Panc1 (cell line): ENCODE measurements at regions not wholly inside any gene's neighbourhood (a gene's known extent, or its start where the extent isn't known, plus 50 kb on each side); places are given as distances from the start of the nearest gene placed in this dataset.

ENCODE experiments used
- POLR2AphosphoS5 ChIP-seq: IDR thresholded peaks from 2 replicates; pipeline ENCODE4 v1.6.1; 2012; ENCODE audit warnings: mild to moderate bottlenecking, low read depth, low read length, moderate library complexity
- SIN3A ChIP-seq: IDR thresholded peaks from 2 replicates; pipeline ENCODE4 v1.6.1; 2012; ENCODE audit warnings: low read depth, mild to moderate bottlenecking, low read length, moderate library complexity, borderline replicate concordance; ENCODE audit not compliant: insufficient read depth
- TF ChIP-seq, protein P1 (sequence below): fragments of 450-650 bp; IDR thresholded peaks from 2 replicates; pipeline ENCODE4 v1.5.1; 2017; ENCODE audit warnings: mild to moderate bottlenecking

DNA sequence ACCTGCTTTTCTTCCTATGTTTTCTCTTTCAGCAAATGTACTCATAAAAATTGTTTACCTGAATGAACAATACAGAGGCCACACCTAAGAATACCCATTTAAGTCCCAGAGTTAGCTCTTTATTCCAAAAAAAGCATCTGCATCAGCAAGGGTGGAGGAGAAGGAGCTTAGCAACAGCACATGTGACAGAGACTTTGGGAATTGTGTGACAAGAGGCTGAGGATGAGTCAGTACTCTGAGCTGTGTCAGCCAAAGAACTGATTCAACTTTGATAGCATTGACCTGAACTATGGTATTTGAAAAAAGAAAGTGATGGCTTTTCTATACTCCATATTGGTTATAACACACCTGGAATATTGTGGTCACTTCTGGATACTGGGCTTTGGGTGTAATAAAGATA is 162.7 kb downstream of the ZNF648 start:
- TF ChIP-seq POLR2AphosphoS5 (no peak), SIN3A (no peak)
- TF ChIP-seq, protein P1, sequence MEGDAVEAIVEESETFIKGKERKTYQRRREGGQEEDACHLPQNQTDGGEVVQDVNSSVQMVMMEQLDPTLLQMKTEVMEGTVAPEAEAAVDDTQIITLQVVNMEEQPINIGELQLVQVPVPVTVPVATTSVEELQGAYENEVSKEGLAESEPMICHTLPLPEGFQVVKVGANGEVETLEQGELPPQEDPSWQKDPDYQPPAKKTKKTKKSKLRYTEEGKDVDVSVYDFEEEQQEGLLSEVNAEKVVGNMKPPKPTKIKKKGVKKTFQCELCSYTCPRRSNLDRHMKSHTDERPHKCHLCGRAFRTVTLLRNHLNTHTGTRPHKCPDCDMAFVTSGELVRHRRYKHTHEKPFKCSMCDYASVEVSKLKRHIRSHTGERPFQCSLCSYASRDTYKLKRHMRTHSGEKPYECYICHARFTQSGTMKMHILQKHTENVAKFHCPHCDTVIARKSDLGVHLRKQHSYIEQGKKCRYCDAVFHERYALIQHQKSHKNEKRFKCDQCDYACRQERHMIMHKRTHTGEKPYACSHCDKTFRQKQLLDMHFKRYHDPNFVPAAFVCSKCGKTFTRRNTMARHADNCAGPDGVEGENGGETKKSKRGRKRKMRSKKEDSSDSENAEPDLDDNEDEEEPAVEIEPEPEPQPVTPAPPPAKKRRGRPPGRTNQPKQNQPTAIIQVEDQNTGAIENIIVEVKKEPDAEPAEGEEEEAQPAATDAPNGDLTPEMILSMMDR: no peak
